Upper lobe of left lung (tissue), 4 donors: ENCODE measurements at regions not wholly inside any gene's neighbourhood (a gene's known extent, or its start where the extent isn't known, plus 50 kb on each side); places are given as distances from the start of the nearest gene placed in this dataset.

Source experiments
- CTCF ChIP-seq, 6 experiments: fragments of 450-650 bp in 4 of 6; fragments of 200-600 bp in 2 of 6; sonication (generic) in 2 of 6; IDR thresholded peaks; one replicate each; pipeline ENCODE4 v1.5.1; 2016 to 2019; ENCODE audit warnings: antibody characterized with exemption in 6 of 6
- EP300 ChIP-seq, 4 donors: sonication (generic); formaldehyde crosslinking; IDR thresholded peaks; one replicate each; pipeline ENCODE4 v1.5.1; 2017; ENCODE audit warnings: antibody characterized with exemption in 4 of 4, control low read depth in 2 of 4
- POLR2A ChIP-seq, 4 donors: fragments of 450-650 bp; IDR thresholded peaks; one replicate each; pipeline ENCODE4 v1.5.1; 2016 to 2017; ENCODE audit warnings: antibody characterized with exemption in 4 of 4, mild to moderate bottlenecking in 2 of 4
- POLR2AphosphoS5 ChIP-seq, 2 donors: sonication (generic); formaldehyde crosslinking; IDR thresholded peaks; one replicate each; pipeline ENCODE4 v1.5.1; 2017; ENCODE audit warnings: antibody characterized with exemption in 2 of 2

- TF ChIP-seq CTCF (IDR thresholded peaks at IDR 0.05) (no peak), POLR2AphosphoS5 (IDR thresholded peaks at IDR 0.05) (no peak), EP300 (IDR thresholded peaks at IDR 0.05) (no peak), POLR2A (IDR thresholded peaks at IDR 0.05) (no peak)
Observed at GRCh38 chr4:181939199-181939945, 303.8 kb upstream of the TENM3 start.
